Activated naive CD8-positive, alpha-beta T cell treated with anti-CD3 and anti-CD28 coated beads for 36 hours (primary cell): ENCODE measurements at regions not wholly inside any gene's neighbourhood (a gene's known extent, or its start where the extent isn't known, plus 50 kb on each side); places are given as distances from the start of the nearest gene placed in this dataset.

Experiments
- DNase-seq: peaks from one replicate; pipeline ENCODE4 v3.0.0; 2021
- H3K27ac Mint-ChIP-seq: one replicate; pipeline ENCODE4 v1.8.0; 2022; ENCODE audit warnings: mild to moderate bottlenecking, moderate library complexity, mixed read lengths
- H3K27me3 Mint-ChIP-seq: one replicate; pipeline ENCODE4 v1.8.0; 2022; ENCODE audit warnings: mild to moderate bottlenecking, mixed read lengths
- H3K36me3 Mint-ChIP-seq: one replicate; pipeline ENCODE4 v1.8.0; 2021; ENCODE audit warnings: mild to moderate bottlenecking, mixed read lengths
- H3K4me1 Mint-ChIP-seq: one replicate; pipeline ENCODE4 v1.8.0; 2021; ENCODE audit warnings: mixed read lengths
- H3K4me3 Mint-ChIP-seq: one replicate; pipeline ENCODE4 v1.8.0; 2022; ENCODE audit warnings: mild to moderate bottlenecking, moderate library complexity, mixed read lengths
- H3K9me3 Mint-ChIP-seq: one replicate; pipeline ENCODE4 v1.8.0; 2022; ENCODE audit warnings: mixed read lengths

GRCh38 chr3:99409961-99410360, 228.4 kb upstream of the COL8A1 start:
- H3K36me3 Mint-ChIP-seq: no peaks in the 10 kb centered on the region
- no peak overlapping the region for H3K27ac Mint-ChIP-seq
- H3K4me1 Mint-ChIP-seq: no peaks in the 10 kb centered on the region
- H3K27me3 Mint-ChIP-seq: no peaks in the 10 kb centered on the region
- no peaks in the 10 kb centered on the region for H3K9me3 Mint-ChIP-seq
- DNase-seq: no peak
- H3K4me3 Mint-ChIP-seq: no peak overlapping the region

DNA sequence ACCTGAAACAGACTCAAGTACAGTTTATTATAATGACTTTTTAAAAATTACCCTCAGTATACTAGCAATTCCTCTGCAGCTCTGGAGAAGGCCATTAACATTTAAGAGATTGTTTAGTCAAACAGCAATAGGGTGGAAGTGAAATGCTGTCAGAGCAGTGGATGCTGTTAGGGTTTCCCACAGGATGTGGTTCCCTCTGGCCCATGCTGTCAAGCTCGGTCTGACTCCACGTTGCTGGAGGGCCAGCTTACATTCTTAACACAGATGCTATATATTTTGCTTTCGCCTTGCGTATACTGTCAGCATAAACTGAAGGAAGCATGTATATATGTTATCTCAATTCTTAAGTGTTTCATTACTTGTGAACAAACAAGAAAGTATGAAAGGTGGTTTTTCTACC, 231.1 kb upstream of the COL8A1 start:
- Mint-ChIP-seq H3K4me1 (no peaks in the 10 kb centered on the region), H3K36me3 (no peaks in the 10 kb centered on the region), H3K27ac (no peak overlapping the region), H3K9me3 (no peaks in the 10 kb centered on the region), H3K4me3 (no peak overlapping the region), H3K27me3 (no peaks in the 10 kb centered on the region)
- DNase-seq: no peak

GRCh38 chr3:99402755-99403154, 235.6 kb upstream of the COL8A1 start:
- Mint-ChIP-seq H3K9me3 (peaks cover 13% of the 10 kb centered on the region), H3K36me3 (no peaks in the 10 kb centered on the region), H3K27me3 (no peaks in the 10 kb centered on the region), H3K27ac (no peak overlapping the region), H3K4me3 (no peak overlapping the region), H3K4me1 (no peaks in the 10 kb centered on the region)
- DNase-seq: no peak

DNA sequence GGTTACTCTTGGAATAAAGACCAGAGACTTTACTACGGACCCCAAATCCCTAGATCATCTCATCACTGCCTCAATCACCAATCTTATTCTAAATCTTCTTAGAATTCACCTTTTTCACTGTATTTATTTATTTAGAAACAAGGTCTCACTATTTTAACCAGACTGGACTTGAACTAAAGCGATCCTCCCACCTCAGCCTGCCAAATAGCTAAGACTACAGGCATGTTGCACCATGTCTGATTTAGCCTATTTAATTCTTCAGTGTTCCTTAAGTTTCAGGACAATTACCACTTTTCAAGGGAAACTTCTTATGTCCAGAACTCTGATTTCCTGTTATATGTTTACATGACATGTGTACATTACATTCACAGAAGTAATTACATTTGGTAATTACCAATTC, 238.0 kb upstream of the COL8A1 start:
- H3K27ac Mint-ChIP-seq: no peak overlapping the region
- H3K27me3 Mint-ChIP-seq: no peaks in the 10 kb centered on the region
- H3K36me3 Mint-ChIP-seq: no peaks in the 10 kb centered on the region
- no peak for DNase-seq
- H3K4me3 Mint-ChIP-seq: no peak overlapping the region
- H3K4me1 Mint-ChIP-seq: no peaks in the 10 kb centered on the region
- H3K9me3 Mint-ChIP-seq: peaks cover 16% of the 10 kb centered on the region

DNA sequence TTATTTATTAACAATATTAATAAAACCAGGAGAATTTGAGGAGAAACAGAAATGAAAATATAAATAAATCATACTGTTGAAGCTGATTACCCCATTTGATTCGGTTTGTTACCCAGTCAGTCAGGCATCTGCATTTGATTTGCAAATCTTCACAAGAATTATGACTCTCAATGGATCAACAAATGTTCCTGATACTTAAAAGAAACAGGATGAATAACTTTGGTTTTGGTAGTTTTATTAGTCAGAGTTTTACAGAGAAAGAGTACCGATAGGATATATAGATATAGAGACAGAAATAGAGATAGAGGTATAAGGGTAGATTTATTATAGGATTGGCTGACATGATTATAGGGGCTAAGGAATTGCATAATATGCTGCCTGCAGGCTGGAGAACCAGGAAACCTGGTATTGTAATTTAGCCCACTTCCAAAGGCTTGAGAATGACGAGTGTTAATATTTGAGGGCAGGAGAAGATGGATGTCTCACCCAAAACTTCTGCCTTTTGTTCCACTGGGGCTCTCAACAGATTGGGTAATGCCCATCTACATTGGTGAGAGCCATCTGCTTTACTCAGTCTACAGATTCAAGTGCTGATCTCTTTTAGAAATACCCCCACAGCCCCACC, 241.6 kb upstream of the COL8A1 start:
- H3K4me1 Mint-ChIP-seq: no peaks in the 10 kb centered on the region
- H3K27me3 Mint-ChIP-seq: no peaks in the 10 kb centered on the region
- H3K9me3 Mint-ChIP-seq: peaks cover 16% of the 10 kb centered on the region
- H3K27ac Mint-ChIP-seq: no peak overlapping the region
- no peak for DNase-seq
- no peak overlapping the region for H3K4me3 Mint-ChIP-seq
- H3K36me3 Mint-ChIP-seq: no peaks in the 10 kb centered on the region

DNA sequence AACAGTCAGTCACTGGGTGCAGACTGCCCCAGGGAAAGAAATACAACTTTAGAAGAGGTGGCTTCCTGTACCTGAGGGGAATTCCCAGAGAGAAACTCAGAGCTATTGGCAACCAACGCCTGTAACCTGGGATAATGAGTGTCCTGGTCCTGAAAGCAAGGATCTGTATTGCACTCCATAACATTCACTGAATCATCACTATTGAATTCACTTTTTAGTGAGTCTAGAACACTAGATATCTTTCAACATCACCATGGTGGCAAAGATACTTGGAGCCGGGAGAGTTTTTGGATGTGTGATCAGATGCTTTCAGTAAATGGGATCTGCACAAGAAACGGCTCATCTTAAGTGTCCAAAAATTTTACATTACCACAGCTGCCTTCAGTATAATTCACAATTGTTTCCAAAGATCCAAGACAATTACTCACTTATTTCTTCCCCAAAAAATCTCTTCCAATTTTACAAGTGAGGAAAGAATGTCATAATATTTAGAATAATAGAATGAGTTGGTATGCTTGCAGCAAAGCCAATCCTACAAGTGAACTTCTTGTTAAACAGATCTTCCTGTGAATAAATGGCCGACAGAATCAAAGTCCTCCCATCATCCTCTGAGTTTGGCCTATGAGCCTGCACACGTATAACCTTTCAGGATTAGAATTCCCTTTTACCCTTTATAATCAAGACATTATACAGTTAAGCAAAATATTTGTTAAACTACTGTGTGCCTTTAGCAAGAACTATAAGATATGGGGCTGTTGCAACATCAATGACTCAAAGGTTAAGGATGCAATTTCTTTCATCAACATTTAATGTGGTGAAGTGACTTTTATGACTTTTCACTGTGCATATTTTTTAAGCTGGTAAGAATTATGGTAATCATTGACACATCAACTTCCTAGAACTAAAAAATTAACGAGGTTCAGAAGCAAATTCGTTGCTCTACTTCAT, 243.3 kb upstream of the COL8A1 start:
- no peaks in the 10 kb centered on the region for H3K36me3 Mint-ChIP-seq
- no peak for DNase-seq
- H3K4me3 Mint-ChIP-seq: no peak overlapping the region
- H3K4me1 Mint-ChIP-seq: no peaks in the 10 kb centered on the region
- H3K9me3 Mint-ChIP-seq: peaks cover 16% of the 10 kb centered on the region
- H3K27ac Mint-ChIP-seq: no peak overlapping the region
- no peaks in the 10 kb centered on the region for H3K27me3 Mint-ChIP-seq

- H3K27ac Mint-ChIP-seq: no peak overlapping the region
- DNase-seq: no peak
- H3K4me3 Mint-ChIP-seq: no peak overlapping the region
- no peaks in the 10 kb centered on the region for H3K36me3 Mint-ChIP-seq
- peaks cover 10% of the 10 kb centered on the region for H3K9me3 Mint-ChIP-seq
- no peaks in the 10 kb centered on the region for H3K4me1 Mint-ChIP-seq
- H3K27me3 Mint-ChIP-seq: no peaks in the 10 kb centered on the region
Observed at GRCh38 chr3:99393961-99394360, 244.4 kb upstream of the COL8A1 start.

- Mint-ChIP-seq H3K27ac (no peak overlapping the region), H3K4me3 (no peak overlapping the region), H3K36me3 (no peaks in the 10 kb centered on the region), H3K4me1 (no peaks in the 10 kb centered on the region), H3K27me3 (no peaks in the 10 kb centered on the region), H3K9me3 (peaks cover 2% of the 10 kb centered on the region)
- DNase-seq: no peak
Observed at GRCh38 chr3:99388780-99389179, 249.6 kb upstream of the COL8A1 start.

- Mint-ChIP-seq H3K4me3 (no peak overlapping the region), H3K27ac (no peak overlapping the region), H3K27me3 (no peaks in the 10 kb centered on the region), H3K4me1 (no peaks in the 10 kb centered on the region), H3K9me3 (peaks cover 4% of the 10 kb centered on the region), H3K36me3 (no peaks in the 10 kb centered on the region)
- no peak for DNase-seq
Observed at GRCh38 chr3:99384596-99384995, 253.8 kb upstream of the COL8A1 start.

DNA sequence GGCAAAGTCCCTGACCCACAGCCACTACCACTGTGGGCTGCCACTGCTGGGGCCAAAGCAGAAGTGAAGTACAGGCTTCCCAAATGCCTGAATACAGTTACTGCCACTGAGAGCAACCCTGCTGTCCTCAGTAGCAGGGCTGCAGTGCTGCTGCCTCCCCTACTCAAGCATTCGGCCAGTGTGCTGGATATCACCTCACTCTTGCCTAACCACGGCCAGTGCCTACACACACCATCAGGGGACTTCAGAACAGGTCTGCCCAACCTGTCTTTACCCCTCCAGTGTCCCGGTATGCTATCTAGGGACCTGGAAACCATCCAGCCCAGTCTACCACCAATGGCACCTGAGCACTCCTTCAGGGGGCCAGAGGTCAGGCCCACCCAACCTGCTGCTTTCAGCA, 261.5 kb upstream of the COL8A1 start:
- Mint-ChIP-seq H3K27ac (no peak overlapping the region), H3K4me3 (no peak overlapping the region), H3K9me3 (peaks cover 3% of the 10 kb centered on the region), H3K27me3 (no peaks in the 10 kb centered on the region), H3K4me1 (no peaks in the 10 kb centered on the region), H3K36me3 (no peaks in the 10 kb centered on the region)
- DNase-seq: no peak

DNA sequence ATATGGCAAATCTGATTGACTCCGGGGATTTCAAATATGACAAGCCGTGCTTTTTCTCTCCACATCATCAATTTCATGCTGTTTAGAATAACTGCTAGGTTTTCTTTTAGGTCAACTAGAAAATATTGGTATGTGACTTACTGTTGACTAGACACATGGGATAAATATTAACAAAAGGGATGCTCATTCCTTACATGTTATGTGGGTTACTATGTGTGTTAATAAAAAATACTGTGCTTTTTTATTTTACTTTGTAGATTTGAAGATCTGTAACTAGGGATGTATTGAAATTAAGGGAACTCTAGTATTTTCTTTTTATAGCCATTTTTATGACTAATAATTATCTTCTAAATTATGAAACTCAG, 264.6 kb upstream of the COL8A1 start:
- Mint-ChIP-seq H3K27me3 (no peaks in the 10 kb centered on the region), H3K4me1 (no peaks in the 10 kb centered on the region), H3K4me3 (no peak overlapping the region), H3K9me3 (peaks cover 3% of the 10 kb centered on the region), H3K27ac (no peak overlapping the region), H3K36me3 (no peaks in the 10 kb centered on the region)
- no peak for DNase-seq

DNA sequence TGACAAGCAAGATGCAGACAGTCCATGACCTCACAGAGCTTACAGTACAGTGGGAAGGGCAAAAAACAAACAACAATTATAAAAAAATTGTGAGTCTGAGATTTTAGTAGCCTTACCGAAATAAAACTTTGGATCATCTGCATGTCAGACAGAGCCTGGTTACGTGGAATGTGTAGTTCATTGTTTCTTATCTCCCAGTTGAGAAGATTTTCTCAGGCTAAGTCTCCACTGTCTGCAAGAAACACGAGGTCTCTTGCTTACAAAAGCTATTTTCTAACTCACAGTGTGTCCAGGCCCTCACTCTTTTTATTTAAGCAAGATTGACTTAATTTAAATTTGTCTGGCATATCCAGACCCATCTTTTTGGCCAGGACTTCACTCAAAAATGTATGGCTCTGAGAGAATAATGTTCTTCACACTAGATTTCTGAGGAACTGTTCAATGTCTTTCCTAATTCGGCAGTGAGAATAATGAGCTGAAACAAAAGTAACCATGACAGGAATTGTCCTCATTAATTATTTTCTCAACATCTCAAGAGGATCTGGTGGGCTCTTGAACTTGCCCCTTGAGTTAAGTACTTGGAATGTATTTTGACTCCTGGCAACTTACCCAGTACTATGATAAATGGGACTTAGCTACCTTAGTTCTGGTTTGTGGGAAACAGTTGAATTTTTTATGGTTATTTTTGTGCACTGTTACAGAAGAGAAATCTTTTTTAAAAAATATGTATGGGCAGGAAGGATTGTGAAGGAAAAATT, 265.1 kb upstream of the COL8A1 start:
- Mint-ChIP-seq H3K4me3 (no peak overlapping the region), H3K9me3 (peaks cover 3% of the 10 kb centered on the region)

DNA sequence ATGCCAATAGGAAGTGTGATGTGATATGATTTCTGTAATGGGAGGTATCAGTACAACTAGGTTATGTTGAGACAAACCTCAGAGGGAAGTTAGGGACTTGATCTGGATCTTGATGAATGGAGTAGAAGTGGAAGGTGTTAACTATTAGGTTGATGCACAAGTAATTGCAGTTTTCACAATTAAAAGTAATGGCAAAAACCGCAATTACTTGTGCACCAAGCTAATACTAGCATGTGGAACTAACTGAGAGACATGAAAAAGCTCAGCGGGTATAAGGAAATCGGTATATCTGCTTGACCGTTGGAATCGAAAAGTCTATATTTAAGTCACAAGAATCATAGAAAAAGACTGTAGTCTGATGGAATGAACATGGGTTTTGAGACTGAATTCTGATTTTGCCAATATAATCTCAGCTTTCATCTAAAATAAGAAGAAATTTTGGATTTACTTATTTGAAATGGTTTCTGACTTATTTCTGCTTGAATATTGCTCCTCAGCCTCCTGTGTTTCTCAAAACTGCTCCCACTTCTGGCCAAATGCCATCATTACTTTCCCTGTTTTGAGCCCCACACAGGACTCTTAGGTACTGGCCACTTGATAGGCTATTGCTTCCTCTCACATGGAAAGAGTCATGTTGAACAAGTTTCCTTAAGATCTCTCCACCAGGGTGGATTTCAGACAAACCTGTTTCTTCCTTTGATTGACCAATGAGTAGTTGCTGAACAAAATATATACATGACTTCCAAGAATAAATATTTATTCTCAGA, 271.5 kb upstream of the COL8A1 start:
- Mint-ChIP-seq H3K27ac (no peak overlapping the region), H3K4me3 (no peak overlapping the region), H3K36me3 (no peaks in the 10 kb centered on the region), H3K27me3 (no peaks in the 10 kb centered on the region), H3K4me1 (no peaks in the 10 kb centered on the region), H3K9me3 (peaks cover 2% of the 10 kb centered on the region)
- DNase-seq: no peak

More for the DNA sequence above, 265.1 kb upstream of the COL8A1 start:
- H3K27me3 Mint-ChIP-seq: no peaks in the 10 kb centered on the region
- H3K4me1 Mint-ChIP-seq: no peaks in the 10 kb centered on the region
- H3K36me3 Mint-ChIP-seq: no peaks in the 10 kb centered on the region
- no peak for DNase-seq
- H3K27ac Mint-ChIP-seq: no peak overlapping the region

GRCh38 chr3:99365979-99366378, 272.4 kb upstream of the COL8A1 start:
- no peaks in the 10 kb centered on the region for H3K36me3 Mint-ChIP-seq
- no peaks in the 10 kb centered on the region for H3K27me3 Mint-ChIP-seq
- no peaks in the 10 kb centered on the region for H3K4me1 Mint-ChIP-seq
- H3K27ac Mint-ChIP-seq: no peak overlapping the region
- DNase-seq: no peak
- no peak overlapping the region for H3K4me3 Mint-ChIP-seq
- H3K9me3 Mint-ChIP-seq: no peaks in the 10 kb centered on the region

DNA sequence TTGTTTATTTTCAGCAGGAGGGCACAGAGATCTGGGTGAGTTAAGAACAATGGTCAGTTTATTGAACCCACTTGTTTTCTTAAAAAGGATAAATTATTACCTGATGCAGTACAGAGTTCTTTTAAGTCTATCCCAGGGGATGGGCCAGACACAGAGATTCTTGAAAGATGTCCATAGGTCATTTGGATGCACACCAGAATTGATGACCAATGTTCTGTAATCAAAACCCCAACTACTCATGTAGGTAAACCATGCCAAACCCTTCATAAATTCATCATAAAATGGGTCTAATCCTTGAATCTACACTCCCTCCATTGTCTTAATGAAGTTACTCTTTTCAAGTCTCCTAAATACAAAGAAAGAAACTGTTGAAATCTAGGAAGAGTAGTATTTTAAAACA, 273.0 kb upstream of the COL8A1 start:
- Mint-ChIP-seq H3K9me3 (no peaks in the 10 kb centered on the region), H3K4me1 (no peaks in the 10 kb centered on the region), H3K4me3 (no peak overlapping the region), H3K27me3 (no peaks in the 10 kb centered on the region), H3K27ac (no peak overlapping the region), H3K36me3 (no peaks in the 10 kb centered on the region)
- DNase-seq: no peak
